HUES6 (cell line): ENCODE measurements at regions not wholly inside any gene's neighbourhood (a gene's known extent, or its start where the extent isn't known, plus 50 kb on each side); places are given as distances from the start of the nearest gene placed in this dataset.

Experiments
- H3K27ac ChIP-seq: 2 replicates; pipeline ENCODE4 v1.7.0; 2013; ENCODE audit warnings: low read depth, mild to moderate bottlenecking, low read length, inconsistent platforms
- H3K27me3 ChIP-seq: 2 replicates; pipeline ENCODE4 v1.6.1; 2013; ENCODE audit warnings: low read length; ENCODE audit not compliant: control insufficient read depth, insufficient read depth
- H3K36me3 ChIP-seq: 2 replicates; pipeline ENCODE4 v1.6.1; 2013; ENCODE audit warnings: low read length; ENCODE audit not compliant: control insufficient read depth, insufficient read depth
- H3K4me1 ChIP-seq: 2 replicates; pipeline ENCODE4 v1.6.1; 2013; ENCODE audit warnings: low read length; ENCODE audit not compliant: control insufficient read depth, insufficient read depth
- H3K4me3 ChIP-seq: 2 replicates; pipeline ENCODE4 v1.5.1; 2013; ENCODE audit warnings: low read depth, low read length
- H3K9ac ChIP-seq: one replicate; pipeline ENCODE4 v1.6.1; 2013; ENCODE audit warnings: mild to moderate bottlenecking, low read length
- H3K9me3 ChIP-seq: 2 replicates; pipeline ENCODE4 v1.6.1; 2013; ENCODE audit warnings: low read depth, low read length; ENCODE audit not compliant: control insufficient read depth, insufficient read depth

DNA sequence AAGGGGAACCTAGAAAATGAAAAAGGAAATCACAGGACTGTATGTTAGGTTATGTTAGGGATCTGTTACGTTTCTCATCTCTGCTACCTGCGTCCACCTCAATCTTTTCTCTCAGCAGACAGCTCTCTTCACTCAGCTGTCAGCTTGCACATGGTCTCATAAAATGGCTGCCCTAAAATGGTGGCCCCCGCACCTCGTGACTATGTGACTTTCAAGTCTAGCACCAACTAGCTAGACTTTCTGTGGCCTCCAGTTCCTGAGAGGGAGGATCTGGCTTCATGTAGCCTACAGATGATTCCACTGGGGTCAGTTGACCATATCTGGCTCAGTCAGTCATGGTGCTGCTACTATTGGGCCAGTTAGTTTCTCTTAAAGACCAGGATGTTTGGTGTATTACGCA is 147.2 kb upstream of the SLC1A4 start:
- Histone ChIP-seq H3K9ac (no peak overlapping the region), H3K9me3 (no peaks in the 10 kb centered on the region), H3K4me1 (peaks cover 9% of the 10 kb centered on the region; the same call in 1 of the 2 replicates), H3K27me3 (no peaks in the 10 kb centered on the region), H3K36me3 (no peaks in the 10 kb centered on the region), H3K4me3 (no peak overlapping the region), H3K27ac (no peak overlapping the region)

DNA sequence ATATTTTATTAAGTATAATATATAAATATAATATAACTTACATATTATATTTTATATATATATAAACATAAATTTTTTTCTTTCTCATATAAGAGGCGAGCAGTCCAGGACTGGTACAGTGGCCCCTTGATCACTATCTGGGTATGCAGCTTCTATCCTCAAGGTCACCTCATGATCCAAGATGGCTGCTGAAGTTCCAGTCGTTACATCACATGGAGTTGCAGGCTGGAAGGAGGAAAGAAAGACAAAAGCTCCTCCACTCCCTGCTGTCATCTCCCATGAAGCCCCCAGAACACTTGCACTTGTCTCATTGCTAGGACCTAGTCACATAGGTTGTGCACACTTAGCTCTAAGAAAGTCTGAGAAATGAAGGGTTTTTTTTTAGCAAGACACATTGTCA is 145.1 kb upstream of the SLC1A4 start:
- Histone ChIP-seq H3K9me3 (no peaks in the 10 kb centered on the region), H3K4me1 (peaks cover 5% of the 10 kb centered on the region), H3K9ac (no peak overlapping the region), H3K27me3 (no peaks in the 10 kb centered on the region), H3K4me3 (no peak overlapping the region), H3K27ac (no peak overlapping the region), H3K36me3 (no peaks in the 10 kb centered on the region)

GRCh38 chr2:64845273-64845905 is 143.8 kb upstream of the SLC1A4 start:
- no peak overlapping the region for H3K4me3 ChIP-seq
- H3K27me3 ChIP-seq, result no peaks in the 10 kb centered on the region
- H3K36me3 ChIP-seq, result no peaks in the 10 kb centered on the region
- peaks cover 5% of the 10 kb centered on the region for H3K4me1 ChIP-seq
- no peaks in the 10 kb centered on the region for H3K9me3 ChIP-seq
- no peak overlapping the region for H3K27ac ChIP-seq
- no peak overlapping the region for H3K9ac ChIP-seq

GRCh38 chr2:64846177-64846576 is 143.0 kb upstream of the SLC1A4 start:
- no peak overlapping the region for H3K27ac ChIP-seq
- H3K9me3 ChIP-seq, result no peaks in the 10 kb centered on the region
- H3K4me1 ChIP-seq, result peaks cover 5% of the 10 kb centered on the region
- no peak overlapping the region for H3K4me3 ChIP-seq
- H3K27me3 ChIP-seq, result no peaks in the 10 kb centered on the region
- H3K36me3 ChIP-seq, result no peaks in the 10 kb centered on the region
- H3K9ac ChIP-seq, result no peak overlapping the region

GRCh38 chr2:64847930-64848329 is 141.3 kb upstream of the SLC1A4 start:
- Histone ChIP-seq H3K4me3 (no peak overlapping the region), H3K9me3 (no peaks in the 10 kb centered on the region), H3K27me3 (no peaks in the 10 kb centered on the region)

DNA sequence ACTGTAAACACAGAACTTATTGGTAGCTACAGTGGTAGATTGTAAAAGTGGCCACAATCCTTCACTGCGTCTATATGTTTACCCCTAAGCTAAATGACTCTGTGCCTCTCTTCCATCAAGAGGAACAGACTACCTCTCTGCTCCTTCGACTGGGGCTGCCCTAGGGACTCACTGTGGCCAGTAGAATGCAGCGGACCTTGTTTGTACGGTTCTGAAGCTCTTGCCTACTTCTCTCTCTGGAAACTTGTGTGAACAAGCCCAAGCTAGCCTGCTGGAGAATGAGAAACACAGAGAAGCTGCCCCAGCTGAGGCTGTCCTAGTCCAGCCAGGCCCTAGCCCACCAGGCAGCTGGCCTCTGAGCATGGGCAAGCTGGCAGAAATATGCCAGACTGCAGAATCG is 140.8 kb upstream of the SLC1A4 start:
- H3K4me1 ChIP-seq, result peaks cover 8% of the 10 kb centered on the region
- no peaks in the 10 kb centered on the region for H3K9me3 ChIP-seq
- no peak overlapping the region for H3K4me3 ChIP-seq
- no peaks in the 10 kb centered on the region for H3K27me3 ChIP-seq
- no peak overlapping the region for H3K9ac ChIP-seq
- no peak overlapping the region for H3K27ac ChIP-seq
- H3K36me3 ChIP-seq, result no peaks in the 10 kb centered on the region

More at GRCh38 chr2:64847930-64848329, 141.3 kb upstream of the SLC1A4 start:
- H3K9ac ChIP-seq, result no peak overlapping the region
- H3K27ac ChIP-seq, result no peak overlapping the region
- peaks cover 8% of the 10 kb centered on the region for H3K4me1 ChIP-seq
- H3K36me3 ChIP-seq, result no peaks in the 10 kb centered on the region

DNA sequence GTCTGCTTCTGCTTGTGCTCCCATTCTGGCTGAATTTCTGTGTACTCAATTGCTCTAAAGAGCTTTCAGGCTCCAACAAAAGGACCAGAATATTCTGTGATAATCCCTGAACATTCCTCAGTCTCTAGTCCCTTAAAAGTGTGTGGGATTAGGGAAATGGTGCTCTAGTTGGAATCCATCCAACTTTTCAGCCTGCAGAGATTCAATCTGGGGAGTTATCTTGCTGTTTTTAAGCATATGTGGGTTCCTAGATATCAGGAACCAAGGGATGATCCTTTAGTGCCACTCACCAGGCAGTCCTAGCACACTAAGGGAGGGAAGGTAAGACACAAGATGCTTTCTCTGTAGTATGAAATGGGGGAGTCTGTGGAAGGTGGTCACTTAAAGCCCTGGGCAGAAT is 140.3 kb upstream of the SLC1A4 start:
- Histone ChIP-seq H3K4me3 (no peak overlapping the region), H3K36me3 (no peaks in the 10 kb centered on the region), H3K9me3 (no peaks in the 10 kb centered on the region), H3K27me3 (no peaks in the 10 kb centered on the region), H3K27ac (no peak overlapping the region), H3K4me1 (peaks cover 8% of the 10 kb centered on the region), H3K9ac (no peak overlapping the region)

- peaks cover 8% of the 10 kb centered on the region for H3K4me1 ChIP-seq
- H3K4me3 ChIP-seq, result no peak overlapping the region
- H3K9ac ChIP-seq, result no peak overlapping the region
- no peaks in the 10 kb centered on the region for H3K27me3 ChIP-seq
- H3K27ac ChIP-seq, result no peak overlapping the region
- no peaks in the 10 kb centered on the region for H3K36me3 ChIP-seq
- no peaks in the 10 kb centered on the region for H3K9me3 ChIP-seq
These were observed 138.6 kb upstream of the SLC1A4 start for GRCh38 chr2:64850642-64851041.

GRCh38 chr2:64852771-64853241 is 136.4 kb upstream of the SLC1A4 start:
- Histone ChIP-seq H3K4me1 (peaks cover 20% of the 10 kb centered on the region), H3K4me3 (no peak overlapping the region), H3K9me3 (no peaks in the 10 kb centered on the region), H3K27me3 (no peaks in the 10 kb centered on the region), H3K27ac (no peak overlapping the region), H3K36me3 (no peaks in the 10 kb centered on the region), H3K9ac (no peak overlapping the region)

- Histone ChIP-seq H3K9me3 (no peaks in the 10 kb centered on the region), H3K4me3 (no peak overlapping the region), H3K4me1 (peaks cover 25% of the 10 kb centered on the region), H3K36me3 (no peaks in the 10 kb centered on the region), H3K27me3 (peaks cover 5% of the 10 kb centered on the region; the same call in 1 of the 2 replicates), H3K27ac (no peak overlapping the region), H3K9ac (no peak overlapping the region)
These were observed 135.9 kb upstream of the SLC1A4 start for GRCh38 chr2:64853306-64853705.

GRCh38 chr2:64853894-64854293 is 135.3 kb upstream of the SLC1A4 start:
- Histone ChIP-seq H3K4me1 (peaks cover 26% of the 10 kb centered on the region), H3K36me3 (no peaks in the 10 kb centered on the region), H3K27ac (no peak overlapping the region), H3K9me3 (no peaks in the 10 kb centered on the region), H3K4me3 (no peak overlapping the region), H3K9ac (no peak overlapping the region), H3K27me3 (peaks cover 11% of the 10 kb centered on the region; the same call in 1 of the 2 replicates)
